Tibial nerve (tissue), 4 donors: ENCODE measurements at regions not wholly inside any gene's neighbourhood (a gene's known extent, or its start where the extent isn't known, plus 50 kb on each side); places are given as distances from the start of the nearest gene placed in this dataset.

Experiments used
- DNase-seq, 2 donors: peaks; one replicate each; pipeline ENCODE4 v3.0.0-alpha.2; 2019; ENCODE audit warnings: low spot score in 2 of 2
- H3K27ac ChIP-seq, 4 donors: fragments of 200-600 bp; sonication (generic) in 3 of 4; one replicate each; pipeline ENCODE4 v1.5.1; 2017 to 2019; ENCODE audit warnings: mild to moderate bottlenecking in 1 of 4
- H3K27me3 ChIP-seq, 2 donors: fragments of 200-600 bp; sonication (generic) in 1 of 2; one replicate each; pipeline versions ENCODE4 v1.5.1 to v1.6.0; 2017 to 2019
- H3K36me3 ChIP-seq, 3 donors: fragments of 200-600 bp; sonication (generic); one replicate each; pipeline ENCODE4 v1.5.1; 2018 to 2019
- H3K4me1 ChIP-seq, 4 donors: fragments of 200-600 bp; sonication (generic) in 3 of 4; one replicate each; pipeline ENCODE4 v1.5.1; 2017 to 2019
- H3K4me3 ChIP-seq, 4 donors: fragments of 200-600 bp; sonication (generic) in 3 of 4; one replicate each; pipeline ENCODE4 v1.5.1; 2017 to 2019; ENCODE audit warnings: mild to moderate bottlenecking in 1 of 4, moderate library complexity in 1 of 4
- H3K9me3 ChIP-seq, 4 donors: fragments of 200-600 bp; sonication (generic) in 3 of 4; one replicate each; pipeline ENCODE4 v1.5.1; 2017 to 2019
- EP300 ChIP-seq, 2 donors: sonication (generic); formaldehyde crosslinking; IDR thresholded peaks; one replicate each; pipeline ENCODE4 v1.6.1; 2017; ENCODE audit warnings: antibody characterized with exemption in 2 of 2, mild to moderate bottlenecking in 1 of 2
- POLR2A ChIP-seq, 2 donors: fragments of 450-650 bp; IDR thresholded peaks; one replicate each; pipeline ENCODE4 v1.6.1; 2017; ENCODE audit warnings: antibody characterized with exemption in 2 of 2, mild to moderate bottlenecking in 2 of 2, moderate library complexity in 2 of 2
- WGBS, 2 donors: methylation state at CpG; one replicate each; pipeline ENCODE4 v1.1.5; 2018; 5-methylcytosine and 5-hydroxymethylcytosine counted together
- TF ChIP-seq, protein P1 (sequence below), 5 experiments: fragments of 200-600 bp in 3 of 5; fragments of 450-650 bp in 2 of 5; sonication (generic) in 3 of 5; IDR thresholded peaks; one replicate each; pipeline ENCODE4 v1.5.1; 2016 to 2019; ENCODE audit warnings: antibody characterized with exemption in 5 of 5, mild to moderate bottlenecking in 3 of 5, moderate library complexity in 2 of 5

DNA sequence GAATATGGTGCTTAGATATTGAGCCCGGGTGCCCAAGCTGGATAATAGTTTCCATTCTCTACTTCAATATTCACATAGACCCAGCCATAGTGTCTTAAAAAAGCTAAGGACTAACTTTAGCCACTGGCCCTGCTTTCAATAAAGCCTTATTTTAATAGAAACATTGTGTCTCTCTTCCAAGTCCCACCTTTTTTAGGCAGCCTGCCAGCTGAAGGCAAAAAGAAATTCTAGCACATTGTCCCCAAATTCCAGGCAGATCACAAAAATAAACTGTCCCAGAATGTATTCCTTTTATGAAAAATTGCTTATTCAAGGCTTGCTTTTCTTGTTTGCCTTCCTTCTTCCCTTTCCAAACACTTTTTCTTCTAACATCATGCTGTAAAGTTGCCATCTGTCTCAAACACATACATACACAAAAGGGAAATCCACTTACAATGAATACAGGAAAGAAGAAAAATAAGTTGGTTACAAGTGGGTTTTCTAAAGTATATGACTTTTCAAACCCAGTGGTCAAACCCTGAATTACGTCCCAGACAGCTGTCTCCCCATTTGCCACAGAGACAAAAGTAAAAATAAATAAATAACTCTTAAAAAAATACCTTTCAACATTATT, 778.5 kb downstream of the BCL11A start:
- no peaks in the 10 kb centered on the region for H3K9me3 ChIP-seq
- TF ChIP-seq, protein P1, sequence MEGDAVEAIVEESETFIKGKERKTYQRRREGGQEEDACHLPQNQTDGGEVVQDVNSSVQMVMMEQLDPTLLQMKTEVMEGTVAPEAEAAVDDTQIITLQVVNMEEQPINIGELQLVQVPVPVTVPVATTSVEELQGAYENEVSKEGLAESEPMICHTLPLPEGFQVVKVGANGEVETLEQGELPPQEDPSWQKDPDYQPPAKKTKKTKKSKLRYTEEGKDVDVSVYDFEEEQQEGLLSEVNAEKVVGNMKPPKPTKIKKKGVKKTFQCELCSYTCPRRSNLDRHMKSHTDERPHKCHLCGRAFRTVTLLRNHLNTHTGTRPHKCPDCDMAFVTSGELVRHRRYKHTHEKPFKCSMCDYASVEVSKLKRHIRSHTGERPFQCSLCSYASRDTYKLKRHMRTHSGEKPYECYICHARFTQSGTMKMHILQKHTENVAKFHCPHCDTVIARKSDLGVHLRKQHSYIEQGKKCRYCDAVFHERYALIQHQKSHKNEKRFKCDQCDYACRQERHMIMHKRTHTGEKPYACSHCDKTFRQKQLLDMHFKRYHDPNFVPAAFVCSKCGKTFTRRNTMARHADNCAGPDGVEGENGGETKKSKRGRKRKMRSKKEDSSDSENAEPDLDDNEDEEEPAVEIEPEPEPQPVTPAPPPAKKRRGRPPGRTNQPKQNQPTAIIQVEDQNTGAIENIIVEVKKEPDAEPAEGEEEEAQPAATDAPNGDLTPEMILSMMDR (IDR thresholded peaks at IDR 0.05), result no peak
- no peak for TF ChIP-seq POLR2A (IDR thresholded peaks at IDR 0.05)
- TF ChIP-seq EP300 (IDR thresholded peaks at IDR 0.05), result no peak
- H3K36me3 ChIP-seq, result no peaks in the 10 kb centered on the region
- no peak for DNase-seq
- H3K27ac ChIP-seq, result no peak overlapping the region
- 42 to 45% methylated on average over 2 of the region's 2 CpGs for WGBS, 2 donors
- H3K27me3 ChIP-seq, result peaks cover 0 to 2% of the 10 kb centered on the region in 2 donors
- H3K4me3 ChIP-seq, result no peak overlapping the region
- no peaks in the 10 kb centered on the region for H3K4me1 ChIP-seq

DNA sequence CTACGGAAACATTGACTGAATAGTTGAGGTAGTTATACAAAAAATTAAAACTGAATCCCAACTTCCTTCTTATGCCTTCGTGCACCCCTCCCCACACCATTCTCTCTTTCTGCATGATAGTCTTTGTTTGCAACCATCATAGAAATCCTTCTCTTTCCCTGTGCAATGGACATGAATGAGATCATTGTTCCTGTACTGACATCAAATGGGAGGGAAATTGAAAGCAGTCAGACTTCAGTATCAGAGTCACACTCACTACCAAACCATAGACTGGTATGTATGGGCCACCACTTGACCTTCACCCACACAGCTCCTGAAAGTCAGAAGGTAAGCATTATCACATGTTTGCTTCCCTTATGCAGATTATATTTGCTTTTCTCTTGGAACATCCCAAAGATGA, 782.8 kb downstream of the BCL11A start:
- H3K4me3 ChIP-seq, result no peak overlapping the region
- H3K9me3 ChIP-seq, result no peaks in the 10 kb centered on the region
- WGBS, 2 donors, result 48 to 68% methylated on average over 2 of the region's 2 CpGs
- peaks cover 0 to 2% of the 10 kb centered on the region in 2 donors for H3K27me3 ChIP-seq
- TF ChIP-seq, protein P1 (IDR thresholded peaks at IDR 0.05), result no peak
- no peak for TF ChIP-seq POLR2A (IDR thresholded peaks at IDR 0.05)
- TF ChIP-seq EP300 (IDR thresholded peaks at IDR 0.05), result no peak
- no peak for DNase-seq
- H3K4me1 ChIP-seq, result no peaks in the 10 kb centered on the region
- no peaks in the 10 kb centered on the region for H3K36me3 ChIP-seq
- H3K27ac ChIP-seq, result no peak overlapping the region

DNA sequence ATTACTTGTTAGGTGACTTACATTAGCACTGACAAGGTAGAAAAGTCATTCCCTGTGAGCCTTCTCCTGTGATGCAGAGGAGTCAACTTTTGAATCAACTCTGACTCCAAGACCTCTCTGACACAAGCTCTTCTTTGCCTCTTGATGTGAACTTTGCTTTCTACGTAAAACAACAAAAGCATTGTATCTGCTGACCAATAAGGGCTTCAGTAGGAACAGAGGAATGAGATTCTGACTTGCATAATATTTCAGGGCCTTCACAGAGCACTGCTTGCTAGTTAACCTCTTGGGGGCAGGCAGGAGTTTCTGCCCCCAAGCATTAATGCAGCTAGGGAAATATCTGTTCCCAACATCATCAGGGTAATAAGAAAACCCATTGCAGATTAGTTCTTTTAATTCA, 791.5 kb downstream of the BCL11A start:
- no peak overlapping the region for H3K27ac ChIP-seq
- no peaks in the 10 kb centered on the region for H3K4me1 ChIP-seq
- H3K27me3 ChIP-seq, result no peaks in the 10 kb centered on the region
- 45 to 61% methylated on average over 1 of the region's 1 CpG for WGBS, 2 donors
- no peak overlapping the region for H3K4me3 ChIP-seq
- no peaks in the 10 kb centered on the region for H3K9me3 ChIP-seq
- no peak for DNase-seq
- no peak for TF ChIP-seq POLR2A (IDR thresholded peaks at IDR 0.05)
- TF ChIP-seq EP300 (IDR thresholded peaks at IDR 0.05), result no peak
- TF ChIP-seq, protein P1 (IDR thresholded peaks at IDR 0.05), result no peak
- H3K36me3 ChIP-seq, result no peaks in the 10 kb centered on the region

DNA sequence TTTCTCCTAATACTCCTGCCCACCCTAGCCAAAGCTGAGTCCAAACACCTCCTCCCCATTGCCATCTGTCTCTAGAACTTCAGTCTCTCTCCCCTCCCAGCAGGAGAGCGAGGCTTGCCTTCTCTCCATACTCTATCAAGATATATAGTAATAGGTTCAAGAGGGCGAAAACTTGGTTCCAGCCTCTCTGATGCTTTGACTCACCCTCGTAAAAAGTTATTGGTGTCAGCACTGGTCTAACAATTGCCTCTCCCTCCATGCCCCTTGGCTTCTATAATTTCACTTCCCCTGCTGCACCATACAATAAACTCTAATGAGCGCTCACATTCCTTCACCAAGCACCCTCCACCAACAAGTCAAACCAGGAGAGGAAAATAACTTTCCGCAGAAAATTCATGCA, 797.3 kb downstream of the BCL11A start:
- H3K36me3 ChIP-seq, result no peaks in the 10 kb centered on the region
- no peaks in the 10 kb centered on the region for H3K9me3 ChIP-seq
- no peaks in the 10 kb centered on the region for H3K27me3 ChIP-seq
- DNase-seq, result no peak
- TF ChIP-seq, protein P1 (IDR thresholded peaks at IDR 0.05), result no peak
- no peak for TF ChIP-seq EP300 (IDR thresholded peaks at IDR 0.05)
- no peak for TF ChIP-seq POLR2A (IDR thresholded peaks at IDR 0.05)
- H3K4me1 ChIP-seq, result no peaks in the 10 kb centered on the region
- H3K4me3 ChIP-seq, result no peak overlapping the region
- WGBS, 2 donors, result 74 to 81% methylated on average over 5 of the region's 5 CpGs
- H3K27ac ChIP-seq, result no peak overlapping the region

DNA sequence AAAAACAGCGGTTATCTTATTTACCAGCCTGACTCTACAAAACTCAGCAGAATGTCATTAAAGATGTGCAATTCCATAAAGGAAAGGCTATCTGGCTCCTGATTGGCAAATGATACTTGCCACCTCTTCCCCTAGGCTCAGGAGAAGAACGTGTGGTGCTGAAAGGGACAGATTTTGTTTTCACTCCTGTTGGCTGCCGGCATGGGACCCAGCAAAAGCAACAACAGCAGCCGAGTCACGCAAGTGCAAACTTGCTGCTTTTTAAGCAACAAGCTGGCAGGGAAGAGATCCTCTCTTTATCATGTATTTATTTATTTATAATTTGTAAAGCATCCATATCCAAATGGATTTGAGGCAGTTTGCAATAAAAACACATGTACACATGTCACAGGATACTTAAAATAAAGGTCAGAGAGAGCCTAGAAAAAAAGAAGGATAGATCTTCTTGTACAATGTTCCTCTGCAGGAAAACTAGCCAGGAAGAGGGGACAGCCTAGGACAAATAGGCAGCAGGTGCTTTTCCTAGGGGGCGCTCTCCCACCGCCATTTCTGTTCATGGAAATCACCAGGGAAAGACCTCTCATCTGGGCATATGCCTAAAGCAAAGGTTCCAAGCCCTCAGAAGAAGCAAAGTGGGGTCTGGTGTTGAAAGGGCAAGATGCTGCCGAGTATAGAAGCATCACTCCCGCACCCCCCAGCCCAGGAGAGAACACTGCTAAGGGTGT, 799.3 kb downstream of the BCL11A start:
- TF ChIP-seq EP300 (IDR thresholded peaks at IDR 0.05) (no peak), POLR2A (IDR thresholded peaks at IDR 0.05) (no peak)
- TF ChIP-seq, protein P1 (IDR thresholded peaks at IDR 0.05), result no peak
- DNase-seq, result no peak
- 72 to 74% methylated on average over 9 of the region's 9 CpGs for whole genome bisulfite sequencing, 2 donors
- Histone ChIP-seq H3K9me3 (no peaks in the 10 kb centered on the region), H3K4me3 (no peak overlapping the region), H3K27me3 (no peaks in the 10 kb centered on the region), H3K27ac (no peak overlapping the region), H3K36me3 (no peaks in the 10 kb centered on the region), H3K4me1 (no peaks in the 10 kb centered on the region)
